AG08395 (cell line): ENCODE measurements at regions not wholly inside any gene's neighbourhood (a gene's known extent, or its start where the extent isn't known, plus 50 kb on each side); places are given as distances from the start of the nearest gene placed in this dataset.
A peak's percentile ranks its signal among the peaks of the same experiment; 100 is the strongest.
"Not testable (repeated sequence)": the region's sequence is repeated elsewhere in the genome, so short reads cannot be mapped to it uniquely, and the experiment has no call there.

Experiments used
- DNase-seq: peaks from one replicate; pipeline ENCODE4 v3.0.0; 2012; ENCODE audit warnings: mixed read lengths, low spot score

DNA sequence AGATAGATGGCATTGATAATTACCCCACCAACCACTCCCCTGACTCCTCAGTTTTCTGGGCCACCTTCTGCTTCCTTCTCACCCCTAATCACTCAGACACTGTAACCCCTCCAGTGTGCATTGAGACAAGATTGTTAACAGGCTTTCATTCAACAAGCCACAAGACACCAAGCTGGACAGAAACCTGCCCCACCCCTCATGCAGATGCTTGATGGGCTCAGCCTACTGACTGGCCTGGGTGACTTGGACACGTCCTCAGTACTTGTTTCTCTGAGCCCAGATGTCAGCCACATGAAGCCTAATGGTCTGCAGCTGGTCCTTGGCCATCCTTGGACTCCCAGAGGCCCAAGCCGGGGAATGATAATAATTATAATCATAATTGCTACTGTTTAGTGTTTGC is 71.4 kb upstream of the SMIM23 start:
- DNase-seq = no peak

DNA sequence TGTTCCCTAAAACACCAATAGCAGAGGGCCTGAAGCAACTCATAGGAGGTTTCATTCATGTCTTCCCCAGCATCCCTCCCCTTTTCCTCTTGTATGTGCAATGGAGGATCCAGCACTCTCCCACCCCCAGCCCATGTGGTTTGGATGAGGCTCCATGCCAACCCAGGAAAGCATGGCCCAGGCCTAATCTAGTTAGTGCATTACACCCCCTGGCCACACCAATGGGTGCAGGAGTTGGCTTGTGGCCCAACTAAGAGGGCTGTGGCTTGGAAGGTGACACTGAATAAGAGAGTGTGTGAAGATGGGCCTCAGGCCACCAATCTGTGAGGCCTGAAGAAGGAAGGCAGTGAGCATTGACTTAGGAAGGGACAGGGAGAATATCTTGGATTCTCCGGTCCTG is 70.8 kb upstream of the SMIM23 start:
- DNase-seq = no peak

DNA sequence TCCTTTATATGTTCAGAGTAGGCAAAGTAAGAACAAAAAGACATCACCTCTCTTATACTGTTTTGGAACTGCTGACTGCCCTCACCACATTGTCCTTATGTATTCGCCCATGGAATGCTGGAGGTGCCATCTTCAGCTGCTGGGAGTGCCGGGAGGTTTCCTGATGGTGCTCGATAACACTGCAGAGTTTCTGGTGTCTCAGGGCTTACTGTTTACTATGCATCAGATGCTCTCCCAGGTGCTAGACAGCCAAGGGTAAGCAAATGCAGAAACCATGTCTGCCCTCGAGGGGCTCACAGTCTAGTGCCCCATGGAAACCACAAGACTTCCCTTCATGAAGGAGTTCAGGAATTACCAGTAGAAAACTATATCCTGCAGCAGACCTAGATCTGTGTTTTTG is 70.1 kb upstream of the SMIM23 start:
- no peak for DNase-seq

- DNase-seq = no peak
These were observed 65.5 kb upstream of the SMIM23 start for GRCh38 chr5:171720086-171720485.

GRCh38 chr5:171721464-171721863 is 64.2 kb upstream of the SMIM23 start:
- no peak for DNase-seq

DNA sequence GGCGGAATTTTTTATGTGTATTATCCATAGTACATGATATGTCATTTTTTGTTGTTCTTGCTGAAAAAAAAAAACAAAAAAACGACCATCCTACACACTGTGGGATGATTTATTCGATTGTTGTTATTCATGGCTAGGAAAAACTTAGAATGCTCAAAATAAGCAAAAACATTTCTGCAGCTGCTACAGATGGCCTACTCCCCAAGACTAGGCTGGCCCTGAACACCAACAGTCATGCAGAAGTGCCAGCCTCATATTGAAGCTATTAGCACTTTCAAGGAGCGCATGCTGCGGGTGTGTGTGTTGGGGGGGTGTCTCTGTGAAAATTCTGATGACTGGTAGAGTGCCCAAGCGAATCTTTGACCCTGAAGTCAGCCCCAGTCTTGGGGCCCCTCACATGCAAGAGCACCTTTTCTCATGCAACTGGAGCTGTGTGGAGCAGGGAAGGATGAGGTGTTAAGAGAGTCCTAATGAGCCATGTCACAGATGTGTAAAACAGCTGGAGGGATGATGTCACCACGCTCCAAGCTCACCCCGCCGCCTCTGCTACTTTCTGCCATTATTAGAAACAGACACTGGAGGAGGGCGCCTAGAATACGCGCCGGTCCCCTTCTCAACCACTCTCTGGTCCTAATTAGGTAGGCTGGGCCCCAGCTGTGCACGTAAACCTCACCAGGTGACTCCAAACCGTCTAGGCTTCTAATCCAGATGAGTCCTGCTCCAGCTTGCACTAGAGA is 61.0 kb upstream of the SMIM23 start:
- peak; percentile 5 for DNase-seq

GRCh38 chr5:171725205-171725601 is 60.4 kb upstream of the SMIM23 start:
- DNase-seq = no peak

- DNase-seq = not testable (repeated sequence)
These were observed 58.8 kb upstream of the SMIM23 start for GRCh38 chr5:171726819-171727218.

- no peak for DNase-seq
These were observed 56.9 kb upstream of the SMIM23 start for GRCh38 chr5:171728686-171729085.
